Loucy (cell line): ENCODE measurements at regions not wholly inside any gene's neighbourhood (a gene's known extent, or its start where the extent isn't known, plus 50 kb on each side); places are given as distances from the start of the nearest gene placed in this dataset.

ENCODE experiments used
- H2AFZ ChIP-seq: fragments of 200-600 bp; sonication (generic); 2 replicates; pipeline ENCODE4 v1.6.0; 2016; ENCODE audit warnings: antibody characterized with exemption, mild to moderate bottlenecking, low read length, moderate library complexity
- H3F3A ChIP-seq: fragments of 200-600 bp; 2 replicates; pipeline ENCODE4 v1.6.0; 2016; ENCODE audit warnings: antibody characterized with exemption, low read depth, mild to moderate bottlenecking
- H3K27me3 ChIP-seq: fragments of 200-600 bp; sonication (generic); 2 replicates; pipeline ENCODE4 v1.6.1; 2014; ENCODE audit warnings: low read length, mild to moderate bottlenecking; ENCODE audit not compliant: insufficient read depth, poor library complexity, severe bottlenecking
- H3K36me3 ChIP-seq: fragments of 200-600 bp; sonication (generic); 2 replicates; pipeline ENCODE4 v1.6.1; 2016; ENCODE audit warnings: low read length; ENCODE audit not compliant: insufficient read depth
- H3K4me1 ChIP-seq: fragments of 200-600 bp; sonication (generic); 2 replicates; pipeline ENCODE4 v1.5.1; 2014; ENCODE audit warnings: low read length, mild to moderate bottlenecking; ENCODE audit not compliant: insufficient read depth, poor library complexity, severe bottlenecking
- H3K4me2 ChIP-seq: fragments of 200-600 bp; sonication (generic); 2 replicates; pipeline ENCODE4 v1.6.0; 2014; ENCODE audit warnings: antibody characterized with exemption, low read length, low read depth, mild to moderate bottlenecking; ENCODE audit not compliant: poor library complexity, severe bottlenecking
- H3K4me3 ChIP-seq: fragments of 200-600 bp; sonication (generic); 2 replicates; pipeline ENCODE4 v1.5.1; 2014; ENCODE audit warnings: low read length, mild to moderate bottlenecking, mixed read lengths; ENCODE audit not compliant: poor library complexity, severe bottlenecking
- H3K79me2 ChIP-seq: fragments of 200-600 bp; sonication (generic); 2 replicates; pipeline ENCODE4 v1.6.1; 2014; ENCODE audit warnings: low read length; ENCODE audit not compliant: insufficient read depth
- H3K9ac ChIP-seq: fragments of 200-600 bp; sonication (generic); 2 replicates; pipeline ENCODE4 v1.6.0; 2014; ENCODE audit warnings: mild to moderate bottlenecking, low read depth, low read length, moderate library complexity; ENCODE audit not compliant: poor library complexity, severe bottlenecking
- H3K9me2 ChIP-seq: fragments of 200-600 bp; sonication (generic); replicated peaks from 2 replicates; pipeline ENCODE4 v1.6.1; 2016; ENCODE audit warnings: low read depth, low read length, mixed read lengths
- H3K9me3 ChIP-seq: fragments of 200-600 bp; sonication (generic); 2 replicates; pipeline ENCODE4 v1.6.1; 2014; ENCODE audit warnings: mild to moderate bottlenecking, antibody characterized with exemption, low read length, low read depth; ENCODE audit not compliant: insufficient read depth
- H4K20me1 ChIP-seq: fragments of 200-600 bp; sonication (generic); 2 replicates; pipeline ENCODE4 v1.6.0; 2014; ENCODE audit warnings: antibody characterized with exemption, low read length, mild to moderate bottlenecking; ENCODE audit not compliant: insufficient read depth, poor library complexity, severe bottlenecking
- EZH2phosphoT487 ChIP-seq: fragments of 200-600 bp; IDR thresholded peaks from 2 replicates; pipeline ENCODE4 v1.6.1; 2018; ENCODE audit warnings: antibody characterized with exemption, mild to moderate bottlenecking, moderate library complexity, borderline replicate concordance
- TF ChIP-seq, protein P1 (sequence below): fragments of 200-600 bp; sonication (generic); conservative IDR thresholded peaks from 2 replicates; pipeline ENCODE4 v1.5.1; 2014; ENCODE audit warnings: mild to moderate bottlenecking, antibody characterized with exemption, low read length

DNA sequence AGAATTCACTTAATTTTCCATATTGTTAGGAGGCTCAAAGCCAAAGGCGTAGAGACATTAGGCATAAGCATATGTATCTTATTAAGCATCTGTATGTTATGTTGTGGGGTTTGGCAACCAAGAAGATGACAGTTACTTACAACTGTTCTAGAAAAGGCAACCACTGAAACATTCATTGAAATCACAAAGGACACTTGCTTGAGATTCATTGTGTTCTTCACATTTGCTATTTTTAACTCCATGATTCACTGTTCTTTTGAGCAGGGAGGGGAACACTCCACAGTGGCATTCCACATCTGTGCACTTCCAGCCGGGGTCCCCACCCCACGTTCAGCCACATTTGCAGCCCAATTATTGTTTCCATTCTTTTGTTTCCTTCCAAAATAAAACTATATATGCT is 107.1 kb downstream of the PALM2AKAP2 start:
- Histone ChIP-seq H2AFZ (no peak overlapping the region), H4K20me1 (no peaks in the 10 kb centered on the region), H3K4me2 (no peak overlapping the region), H3K9me3 (no peaks in the 10 kb centered on the region), H3K9me2 (no peaks in the 10 kb centered on the region), H3F3A (no peaks in the 10 kb centered on the region), H3K36me3 (no peaks in the 10 kb centered on the region), H3K79me2 (no peaks in the 10 kb centered on the region), H3K4me1 (peaks cover 9% of the 10 kb centered on the region), H3K27me3 (no peaks in the 10 kb centered on the region), H3K9ac (no peak overlapping the region), H3K4me3 (no peak overlapping the region)
- TF ChIP-seq, protein P1, sequence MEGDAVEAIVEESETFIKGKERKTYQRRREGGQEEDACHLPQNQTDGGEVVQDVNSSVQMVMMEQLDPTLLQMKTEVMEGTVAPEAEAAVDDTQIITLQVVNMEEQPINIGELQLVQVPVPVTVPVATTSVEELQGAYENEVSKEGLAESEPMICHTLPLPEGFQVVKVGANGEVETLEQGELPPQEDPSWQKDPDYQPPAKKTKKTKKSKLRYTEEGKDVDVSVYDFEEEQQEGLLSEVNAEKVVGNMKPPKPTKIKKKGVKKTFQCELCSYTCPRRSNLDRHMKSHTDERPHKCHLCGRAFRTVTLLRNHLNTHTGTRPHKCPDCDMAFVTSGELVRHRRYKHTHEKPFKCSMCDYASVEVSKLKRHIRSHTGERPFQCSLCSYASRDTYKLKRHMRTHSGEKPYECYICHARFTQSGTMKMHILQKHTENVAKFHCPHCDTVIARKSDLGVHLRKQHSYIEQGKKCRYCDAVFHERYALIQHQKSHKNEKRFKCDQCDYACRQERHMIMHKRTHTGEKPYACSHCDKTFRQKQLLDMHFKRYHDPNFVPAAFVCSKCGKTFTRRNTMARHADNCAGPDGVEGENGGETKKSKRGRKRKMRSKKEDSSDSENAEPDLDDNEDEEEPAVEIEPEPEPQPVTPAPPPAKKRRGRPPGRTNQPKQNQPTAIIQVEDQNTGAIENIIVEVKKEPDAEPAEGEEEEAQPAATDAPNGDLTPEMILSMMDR = no peak
- TF ChIP-seq EZH2phosphoT487 = no peak

DNA sequence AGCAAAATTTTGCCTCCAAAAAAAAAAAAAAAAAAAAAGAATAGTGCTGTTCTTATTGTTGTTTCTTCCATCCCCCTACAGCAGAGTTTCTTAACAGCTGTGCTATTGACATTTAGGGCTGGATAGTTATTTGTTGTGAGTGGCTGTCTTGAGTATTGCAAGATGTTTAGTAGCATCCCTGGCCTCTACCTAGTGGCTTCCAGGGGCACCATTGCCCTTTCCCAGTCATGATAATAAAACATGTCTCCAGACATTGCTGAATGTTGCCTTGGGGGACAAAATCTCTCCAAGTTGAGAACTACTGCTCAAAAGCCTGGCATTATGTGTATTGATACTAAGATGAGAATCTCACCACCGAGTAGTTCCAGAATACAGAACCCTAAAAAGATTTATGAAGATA is 108.7 kb downstream of the PALM2AKAP2 start:
- Histone ChIP-seq H3K4me3 (no peak overlapping the region), H3K9ac (no peak overlapping the region), H2AFZ (no peak overlapping the region), H3K79me2 (no peaks in the 10 kb centered on the region), H3K36me3 (no peaks in the 10 kb centered on the region), H3K4me1 (peaks cover 9% of the 10 kb centered on the region), H3K4me2 (no peak overlapping the region), H3F3A (no peaks in the 10 kb centered on the region), H3K27me3 (no peaks in the 10 kb centered on the region), H3K9me2 (no peaks in the 10 kb centered on the region), H4K20me1 (no peaks in the 10 kb centered on the region), H3K9me3 (no peaks in the 10 kb centered on the region)
- TF ChIP-seq, protein P1 = no peak
- no peak for TF ChIP-seq EZH2phosphoT487

- H3K79me2 ChIP-seq = no peaks in the 10 kb centered on the region
- H3K4me1 ChIP-seq = peaks cover 9% of the 10 kb centered on the region
- no peak overlapping the region for H3K4me3 ChIP-seq
- no peak overlapping the region for H2AFZ ChIP-seq
- no peaks in the 10 kb centered on the region for H3K36me3 ChIP-seq
- TF ChIP-seq, protein P1 = no peak
- TF ChIP-seq EZH2phosphoT487 = no peak
- H3F3A ChIP-seq = no peaks in the 10 kb centered on the region
- no peaks in the 10 kb centered on the region for H3K9me2 ChIP-seq
- H4K20me1 ChIP-seq = no peaks in the 10 kb centered on the region
- no peak overlapping the region for H3K9ac ChIP-seq
- H3K4me2 ChIP-seq = no peak overlapping the region
- H3K27me3 ChIP-seq = no peaks in the 10 kb centered on the region
- H3K9me3 ChIP-seq = no peaks in the 10 kb centered on the region
Observed at GRCh38 chr9:109889456-109889855, 109.5 kb downstream of the PALM2AKAP2 start.
